Vagina (tissue), 2 donors: ENCODE measurements at regions not wholly inside any gene's neighbourhood (a gene's known extent, or its start where the extent isn't known, plus 50 kb on each side); places are given as distances from the start of the nearest gene placed in this dataset.

Source experiments
- CTCF ChIP-seq, 3 experiments: fragments of 450-650 bp in 2 of 3; fragments of 200-600 bp in 1 of 3; sonication (generic) in 1 of 3; IDR thresholded peaks; one replicate each; pipeline ENCODE4 v1.5.1; 2017 to 2019; ENCODE audit warnings: antibody characterized with exemption in 3 of 3, mild to moderate bottlenecking in 2 of 3, moderate library complexity in 2 of 3
- POLR2A ChIP-seq, 2 donors: fragments of 450-650 bp; IDR thresholded peaks; one replicate each; pipeline ENCODE4 v1.6.1; 2017; ENCODE audit warnings: antibody characterized with exemption in 2 of 2, mild to moderate bottlenecking in 2 of 2, moderate library complexity in 2 of 2
- POLR2AphosphoS5 ChIP-seq, 2 donors: sonication (generic); formaldehyde crosslinking; IDR thresholded peaks; one replicate each; pipeline ENCODE4 v1.9.0; 2017; ENCODE audit warnings: antibody characterized with exemption in 2 of 2, mild to moderate bottlenecking in 2 of 2, low read depth in 1 of 2; ENCODE audit not compliant: insufficient read depth in 1 of 2

- TF ChIP-seq CTCF (IDR thresholded peaks at IDR 0.05) (no peak), POLR2A (IDR thresholded peaks at IDR 0.05) (no peak), POLR2AphosphoS5 (IDR thresholded peaks at IDR 0.05; ENCODE audit: insufficient read depth in 1 of 2, low read depth in 1 of 2) (no peak)
Measured at GRCh38 chr1:188194916-188195315, 1366.2 kb downstream of the PLA2G4A start.
